ENCODE measurements at regions not wholly inside any gene's neighbourhood (a gene's known extent, or its start where the extent isn't known, plus 50 kb on each side); places are given as distances from the start of the nearest gene placed in this dataset.

DNA sequence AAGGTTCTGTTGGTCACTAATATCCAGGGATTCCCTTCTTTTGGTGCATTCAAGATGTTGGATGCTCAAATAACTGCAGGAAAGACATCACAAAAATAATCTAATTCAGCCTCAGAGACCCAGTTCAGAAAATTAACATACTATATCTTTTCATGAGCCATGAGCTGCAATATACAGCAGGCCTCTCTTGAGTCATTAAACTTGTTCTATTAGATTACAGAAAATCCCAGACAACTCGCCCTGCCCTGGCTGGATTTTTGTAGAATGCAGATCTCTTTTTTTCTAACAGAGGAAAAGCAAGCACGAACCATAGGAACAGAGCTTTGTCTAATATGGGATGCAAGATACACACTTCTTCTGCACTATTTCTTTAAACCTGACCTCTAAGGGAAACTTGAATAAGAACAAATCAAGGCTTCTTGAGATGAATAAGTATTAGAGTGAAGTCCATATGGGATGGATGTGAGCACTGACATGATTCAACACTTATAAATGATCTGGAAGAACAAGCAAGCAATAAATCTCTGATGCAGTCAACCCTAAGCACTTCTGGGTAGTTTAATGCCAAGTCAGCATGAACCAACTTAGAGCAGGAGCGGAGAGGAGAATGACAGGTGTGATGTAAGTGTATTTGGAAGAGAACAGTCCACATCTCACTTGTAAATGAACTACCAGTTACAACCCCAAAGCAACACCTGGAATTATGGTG lies 70.7 kb upstream of the GNAO1 start:
- DNase-seq (ENCODE audit: low read depth), result no peak
- TF ChIP-seq, protein P1, sequence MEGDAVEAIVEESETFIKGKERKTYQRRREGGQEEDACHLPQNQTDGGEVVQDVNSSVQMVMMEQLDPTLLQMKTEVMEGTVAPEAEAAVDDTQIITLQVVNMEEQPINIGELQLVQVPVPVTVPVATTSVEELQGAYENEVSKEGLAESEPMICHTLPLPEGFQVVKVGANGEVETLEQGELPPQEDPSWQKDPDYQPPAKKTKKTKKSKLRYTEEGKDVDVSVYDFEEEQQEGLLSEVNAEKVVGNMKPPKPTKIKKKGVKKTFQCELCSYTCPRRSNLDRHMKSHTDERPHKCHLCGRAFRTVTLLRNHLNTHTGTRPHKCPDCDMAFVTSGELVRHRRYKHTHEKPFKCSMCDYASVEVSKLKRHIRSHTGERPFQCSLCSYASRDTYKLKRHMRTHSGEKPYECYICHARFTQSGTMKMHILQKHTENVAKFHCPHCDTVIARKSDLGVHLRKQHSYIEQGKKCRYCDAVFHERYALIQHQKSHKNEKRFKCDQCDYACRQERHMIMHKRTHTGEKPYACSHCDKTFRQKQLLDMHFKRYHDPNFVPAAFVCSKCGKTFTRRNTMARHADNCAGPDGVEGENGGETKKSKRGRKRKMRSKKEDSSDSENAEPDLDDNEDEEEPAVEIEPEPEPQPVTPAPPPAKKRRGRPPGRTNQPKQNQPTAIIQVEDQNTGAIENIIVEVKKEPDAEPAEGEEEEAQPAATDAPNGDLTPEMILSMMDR (IDR thresholded peaks at IDR 0.05; ENCODE audit: low read depth, low read length, missing control alignments), result no peak
- no peak overlapping the region for H3K4me3 ChIP-seq (ENCODE audit: low read depth, low read length)

DNA sequence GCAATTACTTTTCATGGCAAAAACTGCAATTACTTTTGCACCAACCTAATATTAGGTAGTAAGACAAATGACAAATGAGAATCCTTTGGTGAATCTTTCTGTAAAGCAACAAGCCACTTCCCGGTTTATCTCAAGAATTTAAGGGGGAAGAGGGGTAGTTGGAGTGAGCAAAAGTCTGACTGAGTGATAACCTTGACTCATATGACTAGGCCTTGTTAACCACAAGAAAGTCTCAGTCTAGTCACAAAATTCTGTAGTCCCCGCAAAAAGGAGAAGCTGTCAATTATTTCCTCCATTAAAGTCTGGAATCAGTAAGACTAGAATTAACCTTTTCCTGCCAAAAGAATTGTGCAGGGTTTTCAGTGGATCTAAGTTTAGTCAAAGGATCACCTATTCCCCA lies 72.2 kb upstream of the GNAO1 start:
- no peak overlapping the region for H3K4me3 ChIP-seq (ENCODE audit: low read depth, low read length)
- TF ChIP-seq, protein P1 (IDR thresholded peaks at IDR 0.05; ENCODE audit: low read depth, low read length, missing control alignments), result no peak
- DNase-seq (ENCODE audit: low read depth), result no peak

DNA sequence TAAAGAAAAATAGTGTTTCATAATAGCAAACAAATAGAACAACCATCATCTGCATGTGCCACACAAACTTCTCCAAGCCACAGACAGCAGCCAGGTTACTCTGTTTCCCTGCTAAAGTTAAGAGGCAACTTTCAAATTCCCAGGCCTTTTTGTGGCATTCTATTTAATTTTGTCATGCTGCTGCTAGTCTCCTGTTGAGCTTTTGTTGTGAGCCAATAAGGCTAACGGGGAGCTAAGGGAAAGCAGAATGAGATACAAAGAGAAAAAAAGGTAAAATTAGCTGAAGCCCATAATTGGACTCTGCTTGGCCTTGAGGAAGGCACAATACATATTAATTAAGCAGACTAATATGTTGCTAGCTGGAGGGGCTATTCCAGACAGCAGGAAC lies 74.7 kb upstream of the GNAO1 start:
- TF ChIP-seq, protein P1 (IDR thresholded peaks at IDR 0.05; ENCODE audit: low read depth, low read length, missing control alignments), result no peak
- DNase-seq (ENCODE audit: low read depth), result no peak
- H3K4me3 ChIP-seq (ENCODE audit: low read depth, low read length), result no peak overlapping the region

DNA sequence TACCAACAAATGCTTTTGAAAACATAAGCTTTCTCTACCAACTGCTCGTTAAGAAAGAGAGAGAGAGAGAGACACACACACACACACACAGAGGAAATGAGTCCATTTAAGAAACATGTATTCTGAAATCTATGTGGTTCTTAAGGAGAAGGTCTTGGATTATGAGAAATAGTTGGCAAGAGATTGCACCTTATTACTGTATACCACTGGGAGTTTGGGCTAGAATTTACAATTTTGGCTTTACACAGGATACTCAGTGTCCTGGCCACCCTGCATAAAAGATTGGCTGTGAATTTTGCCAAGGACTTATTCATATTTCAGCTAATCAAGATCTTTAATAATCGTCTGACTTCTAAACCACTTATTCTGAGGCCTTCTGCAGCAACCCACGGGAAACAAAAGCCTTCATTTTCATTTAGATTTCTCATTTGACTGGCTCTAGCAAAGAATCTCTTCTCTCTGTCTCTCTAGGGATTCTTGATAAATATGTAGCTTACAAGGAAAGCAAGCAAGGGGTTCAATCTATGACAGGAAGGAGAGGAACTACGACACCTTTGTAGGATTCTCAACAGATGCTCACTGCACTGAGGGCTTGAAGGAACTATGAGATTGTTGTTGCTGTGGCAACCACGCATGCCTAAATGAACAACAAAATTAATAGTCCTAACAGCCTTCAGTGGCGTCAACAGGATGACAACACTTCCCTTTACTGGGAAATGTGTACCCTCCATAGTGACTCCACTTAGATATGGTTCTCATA lies 75.3 kb upstream of the GNAO1 start:
- TF ChIP-seq, protein P1 (IDR thresholded peaks at IDR 0.05; ENCODE audit: low read depth, low read length, missing control alignments), result no peak
- no peak for DNase-seq (ENCODE audit: low read depth)
- H3K4me3 ChIP-seq (ENCODE audit: low read depth, low read length), result no peak overlapping the region

DNA sequence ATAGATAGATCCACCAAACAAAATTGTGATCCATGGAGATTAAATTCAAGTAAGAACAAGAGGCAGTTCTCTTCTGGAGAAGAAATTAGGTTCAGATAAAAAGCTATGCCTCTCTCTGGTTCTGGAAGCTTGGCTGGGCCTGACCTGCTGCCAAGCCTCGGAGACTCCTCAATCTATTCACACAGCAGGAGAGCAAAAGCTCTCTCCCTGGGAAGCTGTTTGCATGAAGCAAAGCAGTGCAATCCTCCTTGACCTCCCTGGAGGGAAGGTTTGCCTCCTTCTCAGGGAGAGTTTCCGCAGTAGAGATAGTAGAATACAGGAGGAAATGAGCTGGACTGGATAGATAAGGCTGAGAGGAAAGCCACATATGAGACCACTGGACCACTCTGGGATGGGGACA lies 78.1 kb upstream of the GNAO1 start:
- TF ChIP-seq, protein P1 (IDR thresholded peaks at IDR 0.05; ENCODE audit: low read depth, low read length, missing control alignments), result no peak
- H3K4me3 ChIP-seq (ENCODE audit: low read depth, low read length), result no peak overlapping the region
- DNase-seq (ENCODE audit: low read depth), result no peak

DNA sequence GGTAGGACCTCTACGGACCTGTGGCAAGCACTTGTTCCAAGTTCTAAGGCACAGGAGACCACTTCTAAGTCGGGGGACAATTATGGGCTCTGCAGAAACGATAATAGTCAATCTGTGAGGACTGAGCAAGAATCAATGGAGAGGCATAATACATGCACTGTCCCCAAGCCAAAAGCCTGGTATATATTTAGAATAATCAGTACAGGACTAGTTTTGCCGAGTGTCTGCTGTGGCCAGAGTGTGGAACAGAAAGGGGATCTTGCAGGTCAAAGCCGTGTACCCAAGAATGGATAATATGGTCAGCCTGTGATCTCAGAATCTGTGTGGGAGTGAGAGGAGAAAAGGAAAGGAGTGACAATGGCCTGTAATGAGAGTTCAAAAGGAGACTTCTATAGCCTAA lies 80.2 kb upstream of the GNAO1 start:
- DNase-seq (ENCODE audit: low read depth), result no peak
- no peak overlapping the region for H3K4me3 ChIP-seq (ENCODE audit: low read depth, low read length)
- TF ChIP-seq, protein P1 (IDR thresholded peaks at IDR 0.05; ENCODE audit: low read depth, low read length, missing control alignments), result no peak

Data from GM12864 (cell line).